Subcutaneous abdominal adipose tissue (tissue), 5 donors: ENCODE measurements at regions not wholly inside any gene's neighbourhood (a gene's known extent, or its start where the extent isn't known, plus 50 kb on each side); places are given as distances from the start of the nearest gene placed in this dataset.
A peak's percentile ranks its signal among the peaks of the same experiment; 100 is the strongest.

ENCODE experiments used
- H3K27ac ChIP-seq: one replicate; pipeline ENCODE4 v1.7.0; 2013; ENCODE audit warnings: low read depth, mild to moderate bottlenecking, inconsistent platforms, low read length, moderate library complexity
- H3K27me3 ChIP-seq, 5 donors: one replicate each; pipeline ENCODE4 v1.7.0; 2013; ENCODE audit warnings: low read length in 5 of 5, inconsistent platforms in 1 of 5; ENCODE audit not compliant: control insufficient read depth in 5 of 5, insufficient read depth in 4 of 5
- H3K36me3 ChIP-seq, 5 donors: one replicate each; pipeline ENCODE4 v1.7.0; 2013; ENCODE audit warnings: low read length in 5 of 5; ENCODE audit not compliant: control insufficient read depth in 5 of 5, insufficient read depth in 5 of 5
- H3K4me1 ChIP-seq, 5 donors: one replicate each; pipeline ENCODE4 v1.7.0; 2013; ENCODE audit warnings: low read length in 5 of 5, mild to moderate bottlenecking in 3 of 5, moderate library complexity in 1 of 5; ENCODE audit not compliant: control insufficient read depth in 5 of 5, insufficient read depth in 5 of 5
- H3K4me3 ChIP-seq, 5 donors: one replicate each; pipeline ENCODE4 v1.7.0; 2013; ENCODE audit warnings: low read length in 5 of 5, low read depth in 1 of 5
- H3K9ac ChIP-seq, 5 donors: one replicate each; pipeline ENCODE4 v1.7.0; 2013; ENCODE audit warnings: low read length in 5 of 5, mild to moderate bottlenecking in 4 of 5, moderate library complexity in 3 of 5
- H3K9me3 ChIP-seq, 5 donors: one replicate each; pipeline ENCODE4 v1.7.0; 2013; ENCODE audit warnings: low read length in 5 of 5; ENCODE audit not compliant: control insufficient read depth in 5 of 5
- donor health status: healthy.
- donor health status: healthy.
- donor health status: healthy.
- donor health status: healthy.
- donor health status: healthy.

GRCh38 chr2:236700703-236701102 is 131.1 kb downstream of the ACKR3 start:
- Histone ChIP-seq H3K9ac (no peak overlapping the region), H3K4me3 (no peak overlapping the region), H3K9me3 (no peaks in the 10 kb centered on the region), H3K27me3 (no peaks in the 10 kb centered on the region), H3K4me1 (peaks cover 6 to 11% (median 10%) of the 10 kb centered on the region in 5 donors), H3K27ac (no peak overlapping the region), H3K36me3 (no peaks in the 10 kb centered on the region)

- no peak overlapping the region for H3K9ac ChIP-seq
- no peaks in the 10 kb centered on the region for H3K27me3 ChIP-seq
- no peak overlapping the region for H3K4me3 ChIP-seq
- H3K9me3 ChIP-seq: no peaks in the 10 kb centered on the region
- H3K4me1 ChIP-seq: peaks cover 8 to 12% (median 11%) of the 10 kb centered on the region in 5 donors
- no peak overlapping the region for H3K27ac ChIP-seq
- no peaks in the 10 kb centered on the region for H3K36me3 ChIP-seq
Measured at GRCh38 chr2:236702657-236703372, 133.2 kb downstream of the ACKR3 start.

GRCh38 chr2:236703373-236703709 is 133.7 kb downstream of the ACKR3 start:
- Histone ChIP-seq H3K27me3 (no peaks in the 10 kb centered on the region), H3K4me1 (peaks cover 8 to 12% (median 11%) of the 10 kb centered on the region in 5 donors), H3K9me3 (no peaks in the 10 kb centered on the region), H3K36me3 (no peaks in the 10 kb centered on the region), H3K9ac (no peak overlapping the region), H3K27ac (no peak overlapping the region), H3K4me3 (no peak overlapping the region)

- no peak overlapping the region for H3K9ac ChIP-seq
- H3K4me1 ChIP-seq: peaks cover 8 to 12% (median 11%) of the 10 kb centered on the region in 5 donors
- H3K4me3 ChIP-seq: no peak overlapping the region
- H3K36me3 ChIP-seq: no peaks in the 10 kb centered on the region
- H3K27ac ChIP-seq: no peak overlapping the region
- H3K27me3 ChIP-seq: no peaks in the 10 kb centered on the region
- H3K9me3 ChIP-seq: no peaks in the 10 kb centered on the region
Measured at GRCh38 chr2:236703906-236704305, 134.3 kb downstream of the ACKR3 start.

DNA sequence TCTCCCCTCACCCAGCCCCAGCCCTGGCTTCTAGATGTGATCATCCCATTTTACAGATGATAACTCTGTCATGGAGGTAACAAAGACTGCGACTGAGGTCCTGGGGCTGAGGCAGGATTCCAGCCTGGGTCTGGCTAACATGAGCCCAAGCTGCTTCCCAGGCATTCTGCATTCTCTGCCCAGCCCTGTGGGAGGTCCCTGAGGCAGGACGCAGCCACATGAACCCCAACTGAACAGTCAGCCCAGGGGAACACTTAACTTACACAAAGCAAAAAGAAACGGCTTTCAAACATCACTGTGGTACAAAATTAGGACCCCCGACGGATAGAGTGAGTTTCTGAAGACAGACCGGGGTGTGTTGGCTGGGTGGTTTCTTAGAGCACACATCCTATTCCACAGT is 135.3 kb downstream of the ACKR3 start:
- no peaks in the 10 kb centered on the region for H3K27me3 ChIP-seq
- no peaks in the 10 kb centered on the region for H3K36me3 ChIP-seq
- no peak overlapping the region for H3K27ac ChIP-seq
- no peak overlapping the region for H3K4me3 ChIP-seq
- H3K4me1 ChIP-seq: peaks cover 8 to 12% (median 11%) of the 10 kb centered on the region in 5 donors
- no peak overlapping the region for H3K9ac ChIP-seq
- H3K9me3 ChIP-seq: no peaks in the 10 kb centered on the region

DNA sequence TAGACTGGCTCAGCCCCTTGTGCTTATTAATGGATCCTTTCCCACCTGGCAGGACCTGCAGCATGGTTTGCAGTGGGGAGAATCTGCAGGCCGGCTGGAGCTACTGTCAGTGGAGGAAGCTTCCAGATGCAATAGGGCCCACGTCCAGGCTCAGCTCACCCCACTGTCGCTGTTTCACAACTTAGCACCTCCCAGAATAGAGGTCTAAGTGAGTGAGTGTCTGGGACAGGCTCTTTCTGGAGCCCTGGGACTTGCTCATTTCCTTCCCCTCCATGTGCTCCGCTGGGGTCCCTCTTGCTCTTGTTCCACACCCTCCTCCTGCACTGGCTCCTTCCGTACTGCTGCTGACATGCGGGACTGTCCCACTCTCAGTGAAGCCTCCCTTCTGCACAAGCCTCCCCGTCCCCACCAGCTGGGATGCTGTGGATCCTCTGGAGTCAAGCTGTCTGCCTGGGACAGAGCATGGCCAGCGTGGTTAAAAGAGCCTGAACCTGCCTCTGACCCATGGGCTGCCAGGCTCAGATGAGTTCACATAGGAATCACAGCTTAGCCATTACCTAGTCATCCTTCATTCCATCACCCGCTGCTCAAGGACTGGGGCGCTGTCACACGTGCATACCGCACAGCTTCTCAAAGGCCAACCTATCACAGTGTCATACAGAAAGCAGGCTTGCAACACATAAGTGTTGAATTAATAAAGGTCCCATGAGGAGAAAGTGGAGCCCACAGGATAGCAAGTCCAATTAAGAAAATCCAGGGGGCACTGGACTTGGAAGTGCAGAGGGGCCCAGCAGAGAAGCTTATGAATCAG is 135.9 kb downstream of the ACKR3 start:
- H3K9ac ChIP-seq: no peak overlapping the region
- H3K36me3 ChIP-seq: no peaks in the 10 kb centered on the region
- no peaks in the 10 kb centered on the region for H3K9me3 ChIP-seq
- no peak overlapping the region for H3K4me3 ChIP-seq
- H3K27ac ChIP-seq: no peak overlapping the region
- no peaks in the 10 kb centered on the region for H3K27me3 ChIP-seq
- H3K4me1 ChIP-seq: peaks cover 8 to 12% (median 11%) of the 10 kb centered on the region in 5 donors

DNA sequence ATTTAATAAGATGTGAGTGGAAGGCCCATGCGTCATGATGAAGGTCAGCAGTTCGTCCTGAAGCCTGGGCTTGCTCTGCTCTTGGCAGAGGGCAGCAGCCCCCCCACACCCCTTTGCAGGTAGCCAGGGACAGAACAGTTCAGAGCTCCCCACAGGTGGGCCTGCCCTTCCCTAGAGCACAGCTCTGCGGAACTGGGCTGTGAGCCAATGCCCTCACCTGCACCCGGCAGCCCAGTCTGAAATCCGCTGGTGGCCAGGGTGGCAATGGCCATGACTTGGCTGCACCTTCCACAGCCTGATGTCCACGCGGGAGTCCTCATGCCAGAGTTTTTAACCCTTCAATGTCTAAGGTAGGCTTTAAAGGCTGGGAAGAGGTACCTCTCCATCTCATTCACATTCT is 136.7 kb downstream of the ACKR3 start:
- peaks cover 9 to 14% (median 13%) of the 10 kb centered on the region in 5 donors for H3K4me1 ChIP-seq
- H3K36me3 ChIP-seq: no peaks in the 10 kb centered on the region
- no peak overlapping the region for H3K4me3 ChIP-seq
- H3K9ac ChIP-seq: no peak overlapping the region
- H3K9me3 ChIP-seq: no peaks in the 10 kb centered on the region
- H3K27ac ChIP-seq: no peak overlapping the region
- H3K27me3 ChIP-seq: no peaks in the 10 kb centered on the region

DNA sequence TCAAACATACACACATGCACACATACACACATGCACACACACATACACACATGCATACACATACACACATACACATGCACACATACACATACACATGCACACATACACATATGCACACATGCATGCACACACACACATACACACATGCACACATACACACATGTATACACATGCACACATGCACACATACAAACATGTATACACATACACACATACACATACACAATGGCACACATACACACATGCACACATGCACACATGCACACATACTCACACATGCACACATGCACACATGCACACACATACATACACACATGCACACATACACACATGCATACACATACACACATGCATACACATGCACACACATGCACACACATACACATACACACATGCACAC is 137.2 kb downstream of the ACKR3 start:
- Histone ChIP-seq H3K4me1 (peaks cover 9 to 19% (median 18%) of the 10 kb centered on the region in 5 donors), H3K9me3 (no peaks in the 10 kb centered on the region), H3K27ac (no peak overlapping the region), H3K27me3 (no peaks in the 10 kb centered on the region), H3K36me3 (no peaks in the 10 kb centered on the region), H3K9ac (no peak overlapping the region), H3K4me3 (no peak overlapping the region)

DNA sequence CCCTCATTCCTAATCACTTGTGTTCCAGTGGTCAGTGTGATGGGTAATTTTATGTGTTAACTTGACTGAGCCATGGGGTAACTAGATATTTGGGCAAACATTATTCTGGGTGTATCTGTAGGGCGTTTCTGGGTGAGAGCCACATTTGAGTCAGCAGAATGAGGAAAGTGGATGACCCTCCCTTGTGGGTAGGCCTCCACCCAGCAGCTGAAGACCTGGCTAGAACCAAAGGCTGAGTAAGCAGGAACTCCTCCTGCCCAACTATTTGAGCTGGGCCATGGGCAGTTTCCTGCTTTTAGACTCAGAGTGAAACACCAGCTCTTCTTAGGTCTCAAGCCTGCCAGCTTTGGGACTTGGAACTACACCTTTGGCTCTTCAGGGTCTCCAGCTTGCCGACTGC is 141.8 kb downstream of the ACKR3 start:
- no peak overlapping the region for H3K4me3 ChIP-seq
- no peak overlapping the region for H3K27ac ChIP-seq
- H3K4me1 ChIP-seq: peaks cover 6 to 37% (median 24%) of the 10 kb centered on the region in 5 donors
- H3K27me3 ChIP-seq: peaks cover 0 to 2% (median 0%) of the 10 kb centered on the region in 5 donors
- no peak overlapping the region for H3K9ac ChIP-seq
- no peaks in the 10 kb centered on the region for H3K36me3 ChIP-seq
- H3K9me3 ChIP-seq: no peaks in the 10 kb centered on the region

- no peak overlapping the region for H3K9ac ChIP-seq
- no peak overlapping the region for H3K4me3 ChIP-seq
- peak overlapping the region; percentile 38 for H3K27ac ChIP-seq
- H3K9me3 ChIP-seq: no peaks in the 10 kb centered on the region
- peaks cover 6 to 37% (median 24%) of the 10 kb centered on the region in 5 donors for H3K4me1 ChIP-seq
- H3K27me3 ChIP-seq: peaks cover 0 to 2% (median 0%) of the 10 kb centered on the region in 5 donors
- no peaks in the 10 kb centered on the region for H3K36me3 ChIP-seq
Measured at GRCh38 chr2:236712304-236712703, 142.7 kb downstream of the ACKR3 start.
